WTC11 (cell line): ENCODE measurements at regions not wholly inside any gene's neighbourhood (a gene's known extent, or its start where the extent isn't known, plus 50 kb on each side); places are given as distances from the start of the nearest gene placed in this dataset.

Experiments used
- CTCF ChIP-seq: fragments of 200-600 bp; IDR thresholded peaks from 2 replicates; pipeline ENCODE4 v1.8.0; 2022; ENCODE audit warnings: antibody characterized with exemption
- GABPB1 ChIP-seq: sonication (generic); formaldehyde crosslinking; IDR thresholded peaks from 2 replicates; pipeline ENCODE4 v1.8.1; 2023; ENCODE audit warnings: mild to moderate bottlenecking, missing genetic modification reagents
- MAX ChIP-seq: sonication (generic); formaldehyde crosslinking; IDR thresholded peaks from 2 replicates; pipeline ENCODE4 v1.8.0; 2022; ENCODE audit warnings: mild to moderate bottlenecking, missing genetic modification reagents

GRCh38 chr1:201772178-201772577, 56.8 kb upstream of the IPO9 start:
- TF ChIP-seq CTCF (no peak), MAX (CRISPR knock-in tag) (no peak), GABPB1 (CRISPR knock-in tag) (no peak)
